C4-2B (cell line): ENCODE measurements at regions not wholly inside any gene's neighbourhood (a gene's known extent, or its start where the extent isn't known, plus 50 kb on each side); places are given as distances from the start of the nearest gene placed in this dataset.

Experiments used
- ZFX ChIP-seq: fragments of 450-650 bp; IDR thresholded peaks from 2 replicates; pipeline ENCODE4 v1.6.1; 2017
- TF ChIP-seq, protein P1 (sequence below): fragments of 450-650 bp; conservative IDR thresholded peaks from 2 replicates; pipeline ENCODE4 v1.5.1; 2017; ENCODE audit warnings: mild to moderate bottlenecking

DNA sequence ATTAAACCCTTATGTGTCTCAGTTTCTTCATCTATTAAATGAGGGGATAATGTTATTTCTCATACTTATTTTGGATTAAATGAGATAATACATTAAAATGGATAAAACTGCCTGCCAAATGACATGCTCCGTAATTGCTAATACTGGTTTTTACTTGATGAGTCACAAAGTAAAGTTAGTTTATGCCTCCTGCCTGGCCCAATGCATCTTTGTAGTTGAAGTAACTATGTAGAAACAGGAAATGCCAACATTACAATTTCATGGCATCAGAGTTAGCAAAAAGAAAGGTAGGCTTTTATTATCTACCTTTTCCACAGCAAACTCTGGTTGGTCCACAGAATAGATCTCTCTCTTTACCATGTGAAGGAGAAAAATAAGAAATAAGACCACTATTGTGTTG is 214.5 kb downstream of the TBX15 start:
- TF ChIP-seq, protein P1, sequence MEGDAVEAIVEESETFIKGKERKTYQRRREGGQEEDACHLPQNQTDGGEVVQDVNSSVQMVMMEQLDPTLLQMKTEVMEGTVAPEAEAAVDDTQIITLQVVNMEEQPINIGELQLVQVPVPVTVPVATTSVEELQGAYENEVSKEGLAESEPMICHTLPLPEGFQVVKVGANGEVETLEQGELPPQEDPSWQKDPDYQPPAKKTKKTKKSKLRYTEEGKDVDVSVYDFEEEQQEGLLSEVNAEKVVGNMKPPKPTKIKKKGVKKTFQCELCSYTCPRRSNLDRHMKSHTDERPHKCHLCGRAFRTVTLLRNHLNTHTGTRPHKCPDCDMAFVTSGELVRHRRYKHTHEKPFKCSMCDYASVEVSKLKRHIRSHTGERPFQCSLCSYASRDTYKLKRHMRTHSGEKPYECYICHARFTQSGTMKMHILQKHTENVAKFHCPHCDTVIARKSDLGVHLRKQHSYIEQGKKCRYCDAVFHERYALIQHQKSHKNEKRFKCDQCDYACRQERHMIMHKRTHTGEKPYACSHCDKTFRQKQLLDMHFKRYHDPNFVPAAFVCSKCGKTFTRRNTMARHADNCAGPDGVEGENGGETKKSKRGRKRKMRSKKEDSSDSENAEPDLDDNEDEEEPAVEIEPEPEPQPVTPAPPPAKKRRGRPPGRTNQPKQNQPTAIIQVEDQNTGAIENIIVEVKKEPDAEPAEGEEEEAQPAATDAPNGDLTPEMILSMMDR = no peak
- no peak for TF ChIP-seq ZFX
